K562 (cell line): ENCODE measurements at regions not wholly inside any gene's neighbourhood (a gene's known extent, or its start where the extent isn't known, plus 50 kb on each side); places are given as distances from the start of the nearest gene placed in this dataset.

Experiments
- BCLAF1 ChIP-seq, 2 experiments: fragments of 450-650 bp in 1 of 2; IDR thresholded peaks; 2 replicates each; pipeline ENCODE4 v1.6.1; 2011 to 2017; ENCODE audit warnings: low read depth in 2 of 2, antibody characterized with exemption in 1 of 2, borderline replicate concordance in 1 of 2, low read length in 1 of 2, mild to moderate bottlenecking in 1 of 2, mixed read lengths in 1 of 2; ENCODE audit not compliant: control insufficient read depth in 1 of 2
- BMI1 ChIP-seq: fragments of 150-350 bp; IDR thresholded peaks from 2 replicates; pipeline ENCODE4 v1.6.1; 2014; ENCODE audit warnings: low read length
- CTCF ChIP-seq, 3 experiments: IDR thresholded peaks in 2 of 3; conservative IDR thresholded peaks in 1 of 3; 2 replicates each; pipeline ENCODE4 v1.5.1; 2011 to 2012; ENCODE audit warnings: low read length in 3 of 3, mild to moderate bottlenecking in 3 of 3, control low read depth in 2 of 3, improper control_type of control experiment in 1 of 3, inconsistent platforms in 1 of 3, low read depth in 1 of 3, mixed read lengths in 1 of 3, moderate library complexity in 1 of 3; ENCODE audit not compliant: insufficient read depth in 2 of 3
- ERF ChIP-seq: fragments of 450-650 bp; formaldehyde crosslinking; IDR thresholded peaks from 2 replicates; pipeline ENCODE4 v1.4.0; 2020; ENCODE audit warnings: mild to moderate bottlenecking, mixed read lengths
- HES1 ChIP-seq: fragments of 450-650 bp; IDR thresholded peaks from 2 replicates; pipeline ENCODE4 v1.6.1; 2016; ENCODE audit warnings: low read depth, mild to moderate bottlenecking, moderate library complexity
- IRF2 ChIP-seq: sonication (generic); formaldehyde crosslinking; IDR thresholded peaks from 2 replicates; pipeline ENCODE4 v1.8.1; 2022; ENCODE audit warnings: mild to moderate bottlenecking, missing genetic modification reagents
- L3MBTL2 ChIP-seq: fragments of 450-650 bp; IDR thresholded peaks from 2 replicates; pipeline ENCODE4 v1.6.1; 2016; ENCODE audit warnings: mild to moderate bottlenecking, moderate library complexity
- POLR2G ChIP-seq: fragments of 200-400 bp; formaldehyde crosslinking; IDR thresholded peaks from 2 replicates; pipeline ENCODE4 v1.6.1; 2017; ENCODE audit warnings: low read depth, mild to moderate bottlenecking, antibody characterized with exemption, low read length, moderate library complexity
- SP1 ChIP-seq: sonication (generic); formaldehyde crosslinking; IDR thresholded peaks from 2 replicates; pipeline ENCODE4 v1.8.1; 2022; ENCODE audit warnings: mild to moderate bottlenecking, missing genetic modification reagents
- USF2 ChIP-seq: sonication (generic); formaldehyde crosslinking; IDR thresholded peaks from 2 replicates; pipeline ENCODE4 v1.5.0; 2020; ENCODE audit warnings: missing genetic modification reagents
- ZBTB17 ChIP-seq: fragments of 450-650 bp; formaldehyde crosslinking; IDR thresholded peaks from 2 replicates; pipeline ENCODE4 v1.4.0; 2020; ENCODE audit warnings: mild to moderate bottlenecking
- ZNF197 ChIP-seq: fragments of 200-800 bp; sonication (Bioruptor generic); IDR thresholded peaks from 2 replicates; pipeline ENCODE4 v1.6.1; 2016; ENCODE audit warnings: low read depth, missing genetic modification characterization, missing compliant biosample characterization
- ZNF239 ChIP-seq: fragments of 250-450 bp; sonication (Bioruptor Pico); IDR thresholded peaks from 2 replicates; pipeline ENCODE4 v1.4.0; 2020; ENCODE audit warnings: mild to moderate bottlenecking
- ZNF311 ChIP-seq: fragments of 250-450 bp; sonication (Bioruptor Pico); IDR thresholded peaks from 2 replicates; pipeline ENCODE4 v1.4.0; 2020; ENCODE audit warnings: mild to moderate bottlenecking, moderate library complexity

GRCh38 chr4:137993232-137993631 is 248.9 kb downstream of the SLC7A11 start:
- TF ChIP-seq HES1 = no peak
- TF ChIP-seq BCLAF1 (IDR thresholded peaks at IDR 0.05; ENCODE audit: borderline replicate concordance in 1 of 2, control insufficient read depth in 1 of 2, low read depth in 2 of 2, low read length in 1 of 2) = no peak
- TF ChIP-seq SP1 (CRISPR knock-in tag) = no peak
- TF ChIP-seq ZNF239 (CRISPR knock-in tag) = no peak
- TF ChIP-seq ZBTB17 (CRISPR knock-in tag) = no peak
- TF ChIP-seq USF2 (CRISPR knock-in tag) = no peak
- no peak for TF ChIP-seq ERF (CRISPR knock-in tag)
- TF ChIP-seq POLR2G = no peak
- TF ChIP-seq L3MBTL2 = no peak
- TF ChIP-seq IRF2 (CRISPR knock-in tag) = no peak
- no peak for TF ChIP-seq ZNF311 (CRISPR knock-in tag)
- TF ChIP-seq CTCF (IDR thresholded peaks at IDR 0.05 in 2 of 3, conservative IDR thresholded peaks at IDR 0.05 in 1 of 3; ENCODE audit: insufficient read depth in 2 of 3, low read depth in 1 of 3, low read length in 3 of 3) = no peak
- TF ChIP-seq ZNF197 (CRISPR knock-in tag) = no peak
- no peak for TF ChIP-seq BMI1
